H1 (cell line): ENCODE measurements at regions not wholly inside any gene's neighbourhood (a gene's known extent, or its start where the extent isn't known, plus 50 kb on each side); places are given as distances from the start of the nearest gene placed in this dataset.
A peak's percentile ranks its signal among the peaks of the same experiment; 100 is the strongest.

Source experiments
- CTCF ChIA-PET: fragments of 300-600 bp; sonication (Branson Sonifier 250); formaldehyde crosslinking; loops from one replicate; lab custom pipeline; 2021; ENCODE audit not compliant: partially characterized antibody; lab: Charles Lee
- POLR2A ChIA-PET: fragments of 300-600 bp; sonication (Branson Sonifier 250); formaldehyde crosslinking; loops from one replicate; lab custom pipeline; 2021; ENCODE audit warnings: inconsistent platforms; ENCODE audit not compliant: partially characterized antibody; lab: Charles Lee
- DNase-seq, 2 experiments: peaks; one replicate each; pipeline versions ENCODE4 v3.0.0 to v3.0.0-alpha.2; 2010 to 2022; ENCODE audit warnings: low spot score in 2 of 2, low read depth in 1 of 2, mixed read lengths in 1 of 2
- FAIRE-seq: peaks from 2 replicates; lab custom pipeline; 2011; peaks lifted over from hg19 to GRCh38; lab: Jason Lieb, UNC
- H2AFZ ChIP-seq: 2 replicates; pipeline ENCODE4 v1.8.1; 2012; ENCODE audit warnings: low read length, inconsistent platforms
- H2AK5ac ChIP-seq: 2 replicates; pipeline ENCODE4 v1.6.1; 2013; ENCODE audit warnings: low read depth, low read length
- H2BK120ac ChIP-seq: replicated peaks from 2 replicates; pipeline ENCODE3; 2013; ENCODE audit warnings: low read depth, low read length, inconsistent platforms
- H2BK12ac ChIP-seq: 2 replicates; pipeline ENCODE4 v1.6.1; 2013; ENCODE audit warnings: low read depth, low read length
- H2BK15ac ChIP-seq: 2 replicates; pipeline ENCODE4 v1.6.1; 2013; ENCODE audit warnings: low read length
- H2BK20ac ChIP-seq: 2 replicates; pipeline ENCODE4 v1.6.1; 2013; ENCODE audit warnings: low read length
- H2BK5ac ChIP-seq: 2 replicates; pipeline ENCODE4 v1.6.1; 2013; ENCODE audit warnings: low read depth, low read length
- H3K14ac ChIP-seq: 2 replicates; pipeline ENCODE4 v1.6.1; 2013; ENCODE audit warnings: inconsistent platforms; ENCODE audit not compliant: insufficient read length
- H3K18ac ChIP-seq: 2 replicates; pipeline ENCODE4 v1.6.1; 2013; ENCODE audit warnings: low read length; ENCODE audit errors: extremely low read depth
- H3K23ac ChIP-seq: 2 replicates; pipeline ENCODE4 v1.6.1; 2013; ENCODE audit warnings: inconsistent platforms; ENCODE audit not compliant: insufficient read length
- H3K23me2 ChIP-seq: 2 replicates; pipeline ENCODE4 v1.6.1; 2013; ENCODE audit warnings: low read depth, low read length
- H3K27ac ChIP-seq: 2 replicates; pipeline ENCODE4 v1.6.1; 2011; ENCODE audit warnings: low read depth, low read length, inconsistent platforms
- H3K27me3 ChIP-seq, 4 experiments: replicated peaks in 1 of 4; 1 replicate in 1 of 4; 2 replicates in 3 of 4; pipeline versions ENCODE4 v1.6.1 to v1.8.1; 2011 to 2013; ENCODE audit warnings: low read length in 3 of 4, mild to moderate bottlenecking in 3 of 4, inconsistent platforms in 2 of 4, mixed read lengths in 2 of 4, moderate library complexity in 1 of 4; ENCODE audit not compliant: control insufficient read depth in 3 of 4, insufficient read depth in 3 of 4; ENCODE audit errors: extremely low read depth in 1 of 4
- H3K36me3 ChIP-seq, 4 experiments: 2 replicates each; pipeline versions ENCODE4 v1.6.1 to v1.8.1; 2011 to 2013; ENCODE audit warnings: mild to moderate bottlenecking in 4 of 4, low read length in 3 of 4, moderate library complexity in 2 of 4, control low read depth in 1 of 4, inconsistent platforms in 1 of 4; ENCODE audit not compliant: insufficient read depth in 4 of 4, control insufficient read depth in 2 of 4
- H3K4ac ChIP-seq: replicated peaks from 2 replicates; pipeline ENCODE3; 2013; ENCODE audit warnings: low read length, low read depth, mixed read lengths, inconsistent platforms; ENCODE audit not compliant: insufficient read length
- H3K4me1 ChIP-seq, 4 experiments: replicated peaks in 1 of 4; 1 replicate in 1 of 4; 2 replicates in 3 of 4; pipeline versions ENCODE4 v1.6.1 to v1.8.1; 2011 to 2013; ENCODE audit warnings: low read length in 3 of 4, inconsistent platforms in 2 of 4, mixed read lengths in 1 of 4; ENCODE audit not compliant: insufficient read depth in 4 of 4, control insufficient read depth in 3 of 4
- H3K4me2 ChIP-seq, 2 experiments: 2 replicates each; pipeline versions ENCODE4 v1.6.1 to v1.8.1; 2011 to 2013; ENCODE audit warnings: low read depth in 2 of 2, low read length in 2 of 2, control low read depth in 1 of 2, inconsistent platforms in 1 of 2, mild to moderate bottlenecking in 1 of 2; ENCODE audit not compliant: insufficient read depth in 1 of 2
- H3K4me3 ChIP-seq, 4 experiments: fragments of 200-600, 300-600 bp in 1 of 4; sonication (generic), shearing (Covaris generic), sonication (Bioruptor Twin) in 1 of 4; 2 replicates each; pipeline versions ENCODE4 v1.5.1 to v1.8.1; 2011 to 2016; ENCODE audit warnings: low read length in 4 of 4, low read depth in 3 of 4, control low read depth in 2 of 4, inconsistent platforms in 2 of 4, mild to moderate bottlenecking in 2 of 4, mixed read lengths in 1 of 4, moderate library complexity in 1 of 4; ENCODE audit not compliant: insufficient read depth in 2 of 4; ENCODE audit errors: extremely low read depth in 1 of 4
- H3K56ac ChIP-seq: replicated peaks from 2 replicates; pipeline ENCODE3; 2013; ENCODE audit warnings: low read depth, mild to moderate bottlenecking, mixed read lengths, low read length, inconsistent platforms; ENCODE audit not compliant: insufficient read length
- H3K79me1 ChIP-seq: 2 replicates; pipeline ENCODE4 v1.6.1; 2013; ENCODE audit warnings: low read depth, low read length, control low read depth
- H3K79me2 ChIP-seq, 2 experiments: 2 replicates each; pipeline versions ENCODE4 v1.6.1 to v1.8.1; 2012 to 2013; ENCODE audit warnings: low read length in 2 of 2, mild to moderate bottlenecking in 2 of 2, inconsistent platforms in 1 of 2; ENCODE audit not compliant: insufficient read depth in 2 of 2, control insufficient read depth in 1 of 2
- H3K9ac ChIP-seq, 4 experiments: replicated peaks in 1 of 4; 1 replicate in 1 of 4; 2 replicates in 3 of 4; pipeline versions ENCODE4 v1.6.1 to v1.8.1; 2011 to 2013; ENCODE audit warnings: low read depth in 3 of 4, low read length in 3 of 4, control low read depth in 2 of 4, mild to moderate bottlenecking in 2 of 4, moderate library complexity in 2 of 4, inconsistent platforms in 1 of 4; ENCODE audit errors: extremely low read depth in 1 of 4
- H3K9me3 ChIP-seq, 2 experiments: 2 replicates each; pipeline versions ENCODE4 v1.6.1 to v1.8.1; 2012 to 2013; ENCODE audit warnings: mild to moderate bottlenecking in 2 of 2, moderate library complexity in 2 of 2, control low read depth in 1 of 2, inconsistent platforms in 1 of 2, low read depth in 1 of 2, low read length in 1 of 2, mixed read lengths in 1 of 2; ENCODE audit not compliant: insufficient read depth in 2 of 2
- H4K20me1 ChIP-seq, 2 experiments: replicated peaks in 1 of 2; 2 replicates each; pipeline versions ENCODE3 to v1.8.1; 2011 to 2013; ENCODE audit warnings: inconsistent platforms in 2 of 2, low read length in 2 of 2, mild to moderate bottlenecking in 1 of 2; ENCODE audit not compliant: insufficient read depth in 2 of 2, control insufficient read depth in 1 of 2
- H4K5ac ChIP-seq: 2 replicates; pipeline ENCODE4 v1.6.1; 2013; ENCODE audit warnings: low read length, low read depth, mixed read lengths, inconsistent platforms; ENCODE audit not compliant: insufficient read length
- H4K8ac ChIP-seq: 2 replicates; pipeline ENCODE4 v1.8.0; 2013; ENCODE audit warnings: mild to moderate bottlenecking, moderate library complexity, low read length, inconsistent platforms; ENCODE audit not compliant: insufficient read depth; ENCODE audit errors: extremely low read depth
- H4K91ac ChIP-seq: replicated peaks from 2 replicates; pipeline ENCODE3; 2013; ENCODE audit warnings: low read length, mixed read lengths, inconsistent platforms; ENCODE audit not compliant: insufficient read length
- CREB1 ChIP-seq: IDR thresholded peaks from 2 replicates; pipeline ENCODE4 v1.6.1; 2012; ENCODE audit warnings: inconsistent platforms
- CTBP2 ChIP-seq: IDR thresholded peaks from 2 replicates; pipeline ENCODE4 v1.7.0; 2011; ENCODE audit warnings: borderline replicate concordance, mild to moderate bottlenecking, moderate library complexity, mixed read lengths, low read length; ENCODE audit not compliant: insufficient read depth, insufficient read length
- EGR1 ChIP-seq: IDR thresholded peaks from 2 replicates; pipeline ENCODE4 v1.6.1; 2011; ENCODE audit warnings: low read depth, low read length, borderline replicate concordance
- EZH2 ChIP-seq: fragments of 200-600 bp; sonication (generic); IDR thresholded peaks from 2 replicates; pipeline ENCODE4 v1.7.1; 2012; ENCODE audit warnings: low read depth, mild to moderate bottlenecking, moderate library complexity, low read length, inconsistent platforms; ENCODE audit not compliant: severe bottlenecking
- JUND ChIP-seq: IDR thresholded peaks from 2 replicates; pipeline ENCODE4 v1.6.1; 2011; ENCODE audit warnings: mild to moderate bottlenecking, improper control_type of control experiment, low read length
- RXRA ChIP-seq: IDR thresholded peaks from 2 replicates; pipeline ENCODE4 v1.6.1; 2011; ENCODE audit warnings: low read depth, mild to moderate bottlenecking, low read length, moderate library complexity; ENCODE audit not compliant: insufficient read depth
- SAP30 ChIP-seq: fragments of 300-600 bp; sonication (generic); IDR thresholded peaks from 2 replicates; pipeline ENCODE4 v1.7.1; 2012; ENCODE audit warnings: low read length, moderate library complexity, mild to moderate bottlenecking, inconsistent platforms; ENCODE audit not compliant: insufficient read depth, insufficient replicate concordance
- SIX5 ChIP-seq: IDR thresholded peaks from 2 replicates; pipeline ENCODE4 v1.6.1; 2011; ENCODE audit warnings: mild to moderate bottlenecking, low read depth, low read length
- SUZ12 ChIP-seq: fragments of 200-600 bp; sonication (generic); IDR thresholded peaks from 2 replicates; pipeline ENCODE4 v1.6.1; 2012; ENCODE audit warnings: mild to moderate bottlenecking, inconsistent platforms, low read length, moderate library complexity, mixed read lengths
- TAF1 ChIP-seq: IDR thresholded peaks from 2 replicates; pipeline ENCODE4 v1.6.1; 2011; ENCODE audit warnings: mild to moderate bottlenecking, low read depth, low read length
- TEAD4 ChIP-seq: IDR thresholded peaks from 2 replicates; pipeline ENCODE4 v1.6.1; 2012; ENCODE audit warnings: low read depth, low read length, inconsistent platforms, mixed read lengths
- WGBS, 2 experiments: shearing (Covaris generic) in 1 of 2; methylation state at CpG; one replicate each; pipeline versions ENCODE4 v1.1.6 to v1.1.7; 2013 to 2015; ENCODE audit warnings: low lambda C conversion rate in 2 of 2, mixed read lengths in 2 of 2, inconsistent platforms in 1 of 2, low coverage in 1 of 2, missing lambda C conversion rate in 1 of 2; ENCODE audit not compliant: insufficient replicate concordance in 2 of 2, insufficient coverage in 1 of 2, insufficient read length in 1 of 2; ENCODE audit errors: extremely low coverage in 1 of 2, missing lambda C conversion rate in 1 of 2; 5-methylcytosine and 5-hydroxymethylcytosine counted together
- TF ChIP-seq, protein P1 (sequence below): IDR thresholded peaks from 2 replicates; pipeline ENCODE4 v1.6.1; 2012; ENCODE audit warnings: low read length, inconsistent platforms

DNA sequence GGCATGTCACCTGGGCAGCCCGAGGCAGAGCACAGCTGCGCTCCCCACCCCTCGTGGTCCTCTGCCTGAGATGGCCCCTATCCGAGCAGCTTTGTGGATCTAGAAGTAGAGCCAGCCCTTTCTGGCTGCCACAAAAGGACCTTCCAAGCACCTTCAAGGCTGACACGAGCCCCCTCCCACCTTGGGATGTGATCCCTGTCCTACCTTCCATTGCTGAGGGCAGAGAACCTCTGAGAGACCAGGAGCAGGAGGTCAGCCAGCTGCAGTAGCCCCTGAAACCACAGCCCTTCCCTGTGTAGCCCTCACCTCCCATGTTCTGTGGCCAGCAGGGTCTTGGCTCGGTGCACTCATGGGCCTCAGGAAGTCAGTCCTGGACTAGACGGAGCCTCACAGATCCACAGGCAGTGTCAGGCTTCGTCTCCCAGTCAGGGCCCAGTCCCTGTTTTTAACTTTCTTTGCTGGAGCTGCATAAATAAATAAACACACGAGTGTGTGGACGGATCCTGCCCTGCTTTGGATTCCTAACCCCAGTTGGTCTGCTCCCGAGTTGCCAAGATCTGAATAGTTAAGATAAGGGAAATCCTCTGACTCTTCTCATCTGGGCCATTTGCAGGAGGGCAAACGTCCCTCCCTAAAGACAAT is 507.7 kb downstream of the PREX1 start:
- Histone ChIP-seq H3K4me2 (no peak overlapping the region), H4K5ac (no peak overlapping the region), H4K20me1 (no peaks in the 10 kb centered on the region), H3K56ac (no peak overlapping the region), H3K4me1 (peaks cover 0 to 6% (median 2%) of the 10 kb centered on the region in 4 experiments; a peak in 3 of 7 replicates), H3K27ac (no peak overlapping the region), H3K14ac (no peak overlapping the region), H3K79me1 (no peaks in the 10 kb centered on the region), H3K36me3 (no peaks in the 10 kb centered on the region), H3K4me3 (no peak overlapping the region), H2BK5ac (no peak overlapping the region), H3K79me2 (no peaks in the 10 kb centered on the region), H3K27me3 (no peaks in the 10 kb centered on the region), H3K9ac (no peak overlapping the region), H2BK120ac (no peak overlapping the region), H3K4ac (no peak overlapping the region), H3K23ac (no peak overlapping the region), H3K18ac (no peak overlapping the region), H2BK12ac (no peak overlapping the region), H2AK5ac (0 out of 2 replicates have a peak overlapping the region, but pooled peaks have one; percentile 5), H4K8ac (peak overlapping the region; percentile 73), H2BK20ac (0 out of 2 replicates have a peak overlapping the region, but pooled peaks have one; percentile 32), H3K23me2 (no peaks in the 10 kb centered on the region), H3K9me3 (no peaks in the 10 kb centered on the region), H4K91ac (no peak overlapping the region), H2AFZ (no peak overlapping the region), H2BK15ac (peak overlapping the region; percentile 61; the same call in 1 of the 2 replicates)
- WGBS, 2 experiments, result 78% methylated on average over 12 of the region's 12 CpGs; no CpG with 5 or more reads in 1 of the 2 experiments
- FAIRE-seq (no peak), DNase-seq (no peak)
- ChIA-PET POLR2A (no interaction called here), CTCF (interaction anchor here (1.2 to 2.1 kb wide), 3 partner anchors 9 to 300 kb away, joined by 4 to 7 read pairs (median 4); no protein-coding TSS in a partner anchor)
- TF ChIP-seq SUZ12 (no peak), SIX5 (no peak), JUND (no peak), TEAD4 (no peak), RXRA (no peak), SAP30 (no peak), EZH2 (no peak), EGR1 (no peak), CTBP2 (no peak), TAF1 (no peak), CREB1 (no peak)
- TF ChIP-seq, protein P1, sequence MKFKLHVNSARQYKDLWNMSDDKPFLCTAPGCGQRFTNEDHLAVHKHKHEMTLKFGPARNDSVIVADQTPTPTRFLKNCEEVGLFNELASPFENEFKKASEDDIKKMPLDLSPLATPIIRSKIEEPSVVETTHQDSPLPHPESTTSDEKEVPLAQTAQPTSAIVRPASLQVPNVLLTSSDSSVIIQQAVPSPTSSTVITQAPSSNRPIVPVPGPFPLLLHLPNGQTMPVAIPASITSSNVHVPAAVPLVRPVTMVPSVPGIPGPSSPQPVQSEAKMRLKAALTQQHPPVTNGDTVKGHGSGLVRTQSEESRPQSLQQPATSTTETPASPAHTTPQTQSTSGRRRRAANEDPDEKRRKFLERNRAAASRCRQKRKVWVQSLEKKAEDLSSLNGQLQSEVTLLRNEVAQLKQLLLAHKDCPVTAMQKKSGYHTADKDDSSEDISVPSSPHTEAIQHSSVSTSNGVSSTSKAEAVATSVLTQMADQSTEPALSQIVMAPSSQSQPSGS, result no peak
